Left ventricle myocardium inferior (tissue), 1 donor: ENCODE measurements at regions not wholly inside any gene's neighbourhood (a gene's known extent, or its start where the extent isn't known, plus 50 kb on each side); places are given as distances from the start of the nearest gene placed in this dataset.

ENCODE experiments used
- DNase-seq: peaks from one replicate; pipeline ENCODE4 v3.0.0-alpha.2; 2020
- H3K27ac ChIP-seq: fragments of 200-600 bp; replicated peaks from 2 replicates; pipeline ENCODE4 v1.8.0; 2021
- H3K27me3 ChIP-seq: fragments of 200-600 bp; 2 replicates; pipeline ENCODE4 v1.8.0; 2021; ENCODE audit warnings: low read depth
- H3K36me3 ChIP-seq: fragments of 200-600 bp; 2 replicates; pipeline ENCODE4 v1.8.0; 2021
- H3K4me1 ChIP-seq: fragments of 200-600 bp; 2 replicates; pipeline ENCODE4 v1.8.0; 2021
- H3K4me3 ChIP-seq: fragments of 200-600 bp; 2 replicates; pipeline ENCODE4 v1.8.0; 2021; ENCODE audit warnings: mild to moderate bottlenecking, moderate library complexity
- H3K9me3 ChIP-seq: fragments of 200-600 bp; replicated peaks from 2 replicates; pipeline ENCODE4 v1.8.0; 2021
- intact Hi-C: fragments of 100-400 bp; cut with micrococcal nuclease; formaldehyde crosslinking; loops from one replicate; pipeline ENCODE4 v1.11.0; 2022
- TF ChIP-seq, protein P1 (sequence below): fragments of 200-600 bp; IDR thresholded peaks from 2 replicates; pipeline ENCODE4 v1.8.0; 2021; ENCODE audit warnings: antibody characterized with exemption, mild to moderate bottlenecking, borderline replicate concordance
- donor health status: DM: no; HTN: yes; CAD: no; lungs with severe emphysema.

- Histone ChIP-seq H3K4me1 (peaks cover 38% of the 10 kb centered on the region), H3K27me3 (no peaks in the 10 kb centered on the region), H3K4me3 (no peak overlapping the region), H3K36me3 (no peaks in the 10 kb centered on the region), H3K9me3 (peaks cover 13% of the 10 kb centered on the region), H3K27ac (peak overlapping the region; percentile 56)
- TF ChIP-seq, protein P1, sequence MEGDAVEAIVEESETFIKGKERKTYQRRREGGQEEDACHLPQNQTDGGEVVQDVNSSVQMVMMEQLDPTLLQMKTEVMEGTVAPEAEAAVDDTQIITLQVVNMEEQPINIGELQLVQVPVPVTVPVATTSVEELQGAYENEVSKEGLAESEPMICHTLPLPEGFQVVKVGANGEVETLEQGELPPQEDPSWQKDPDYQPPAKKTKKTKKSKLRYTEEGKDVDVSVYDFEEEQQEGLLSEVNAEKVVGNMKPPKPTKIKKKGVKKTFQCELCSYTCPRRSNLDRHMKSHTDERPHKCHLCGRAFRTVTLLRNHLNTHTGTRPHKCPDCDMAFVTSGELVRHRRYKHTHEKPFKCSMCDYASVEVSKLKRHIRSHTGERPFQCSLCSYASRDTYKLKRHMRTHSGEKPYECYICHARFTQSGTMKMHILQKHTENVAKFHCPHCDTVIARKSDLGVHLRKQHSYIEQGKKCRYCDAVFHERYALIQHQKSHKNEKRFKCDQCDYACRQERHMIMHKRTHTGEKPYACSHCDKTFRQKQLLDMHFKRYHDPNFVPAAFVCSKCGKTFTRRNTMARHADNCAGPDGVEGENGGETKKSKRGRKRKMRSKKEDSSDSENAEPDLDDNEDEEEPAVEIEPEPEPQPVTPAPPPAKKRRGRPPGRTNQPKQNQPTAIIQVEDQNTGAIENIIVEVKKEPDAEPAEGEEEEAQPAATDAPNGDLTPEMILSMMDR, result no peak
- no peak for DNase-seq
- intact Hi-C loops, result no loop called here
These were observed 153.1 kb downstream of the PSMG1 start for GRCh38 chr21:39029900-39030884.

- TF ChIP-seq, protein P1, result no peak
- intact Hi-C loops, result no loop called here
- no peaks in the 10 kb centered on the region for H3K36me3 ChIP-seq
- H3K4me1 ChIP-seq, result peaks cover 36% of the 10 kb centered on the region
- H3K27ac ChIP-seq, result peak overlapping the region; percentile 56
- no peak overlapping the region for H3K4me3 ChIP-seq
- no peak for DNase-seq
- peaks cover 18% of the 10 kb centered on the region for H3K9me3 ChIP-seq
- H3K27me3 ChIP-seq, result no peaks in the 10 kb centered on the region
These were observed 154.0 kb downstream of the PSMG1 start for GRCh38 chr21:39029086-39029755.

DNA sequence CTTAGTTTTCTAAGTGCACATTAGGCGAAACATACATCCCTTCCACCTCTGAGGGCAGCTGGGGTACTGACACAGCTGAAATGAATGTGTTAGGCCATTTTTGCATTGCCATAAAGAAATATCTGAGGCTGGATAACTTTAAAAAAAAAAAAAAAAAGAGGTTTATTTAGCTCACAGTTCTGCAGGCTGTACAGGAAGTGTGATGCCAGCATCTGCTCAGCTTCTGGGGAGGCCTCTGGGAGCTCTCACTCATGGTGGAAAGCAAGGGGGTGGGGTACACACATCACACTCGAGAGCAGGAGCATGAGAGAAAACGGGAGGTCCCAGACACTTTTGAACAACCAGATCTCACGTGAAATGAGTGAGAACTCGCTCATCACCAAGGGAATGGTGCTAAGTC lies 158.1 kb downstream of the PSMG1 start:
- Histone ChIP-seq H3K9me3 (peaks cover 18% of the 10 kb centered on the region), H3K27ac (no peak overlapping the region), H3K36me3 (no peaks in the 10 kb centered on the region), H3K27me3 (no peaks in the 10 kb centered on the region), H3K4me1 (peaks cover 56% of the 10 kb centered on the region), H3K4me3 (no peak overlapping the region)
- TF ChIP-seq, protein P1, result no peak
- intact Hi-C loops, result no loop called here
- DNase-seq, result no peak

- Histone ChIP-seq H3K27me3 (no peaks in the 10 kb centered on the region), H3K4me1 (peaks cover 49% of the 10 kb centered on the region), H3K27ac (no peak overlapping the region), H3K36me3 (no peaks in the 10 kb centered on the region), H3K4me3 (no peak overlapping the region), H3K9me3 (peaks cover 18% of the 10 kb centered on the region)
- no peak for DNase-seq
- intact Hi-C loops, result no loop called here
- TF ChIP-seq, protein P1, result no peak
These were observed 158.7 kb downstream of the PSMG1 start for GRCh38 chr21:39024538-39024937.

DNA sequence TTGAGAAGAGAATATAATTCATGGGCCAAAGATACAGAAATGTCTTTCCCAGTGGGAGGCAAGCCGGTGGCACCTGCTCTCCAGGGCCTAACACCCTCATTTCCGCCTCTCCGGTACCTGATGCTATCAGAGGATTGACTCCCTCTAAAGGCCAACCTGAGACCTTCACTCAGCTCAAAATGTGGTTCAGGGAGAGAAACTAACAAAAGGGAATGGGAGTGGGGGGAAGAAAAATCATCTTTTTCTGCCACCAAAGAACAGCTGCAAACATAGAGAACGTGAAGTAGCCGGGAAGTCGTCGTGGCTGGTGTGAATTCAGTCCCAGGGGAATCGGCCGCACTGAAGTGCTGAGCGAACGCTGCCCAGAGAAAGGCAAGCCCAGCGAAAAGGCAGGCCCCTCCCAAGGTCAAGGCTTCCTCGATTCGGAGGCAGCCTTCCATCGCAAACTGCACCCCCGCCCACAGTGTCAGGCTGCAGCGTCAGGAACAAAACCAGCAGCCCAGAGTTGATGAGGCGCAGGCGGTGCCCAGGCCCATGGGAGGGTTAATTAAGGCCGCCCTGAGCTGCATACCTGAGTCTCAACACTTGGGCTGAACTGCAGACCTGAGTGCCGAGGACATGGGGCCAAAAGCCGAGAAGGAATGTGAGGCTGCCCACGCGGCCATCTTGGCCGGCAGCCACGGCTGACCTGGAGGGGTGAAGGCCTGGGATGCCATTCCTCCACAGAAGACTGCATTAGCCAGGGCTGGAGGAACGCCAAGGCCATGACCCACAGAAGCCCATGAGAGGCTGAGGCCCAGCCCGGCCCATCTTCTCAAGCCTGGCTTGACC lies 160.2 kb downstream of the PSMG1 start:
- intact Hi-C loops, result no loop called here
- Histone ChIP-seq H3K4me3 (peak overlapping the region; percentile 2), H3K27me3 (no peaks in the 10 kb centered on the region)

More for the DNA sequence above, 160.2 kb downstream of the PSMG1 start:
- Histone ChIP-seq H3K36me3 (no peaks in the 10 kb centered on the region), H3K27ac (peak overlapping the region; percentile 84), H3K4me1 (peaks cover 37% of the 10 kb centered on the region), H3K9me3 (peaks cover 16% of the 10 kb centered on the region)
- TF ChIP-seq, protein P1, result peak; percentile 54
- peak; percentile 87 for DNase-seq
